ENCODE measurements at regions not wholly inside any gene's neighbourhood (a gene's known extent, or its start where the extent isn't known, plus 50 kb on each side); places are given as distances from the start of the nearest gene placed in this dataset.

GRCh38 chr17:15031975-15032374, 233.2 kb downstream of the PMP22 start:
- ATAC-seq (ENCODE audit: low read depth) (no peak), DNase-seq (ENCODE audit: low spot score) (no peak)
- Histone ChIP-seq H3K9me3 (ENCODE audit: severe bottlenecking) (no peaks in the 10 kb centered on the region), H3K4me3 (ENCODE audit: severe bottlenecking) (no peak overlapping the region), H3K27me3 (ENCODE audit: insufficient read depth, poor library complexity, severe bottlenecking) (no peaks in the 10 kb centered on the region), H3K4me1 (ENCODE audit: insufficient read depth, poor library complexity, severe bottlenecking) (no peaks in the 10 kb centered on the region), H3K27ac (ENCODE audit: poor library complexity, severe bottlenecking) (no peak overlapping the region), H3K36me3 (ENCODE audit: low read depth) (no peaks in the 10 kb centered on the region)
- TF ChIP-seq CTCF (IDR thresholded peaks at IDR 0.05; ENCODE audit: poor library complexity, severe bottlenecking), result no peak

- Histone ChIP-seq H3K4me3 (ENCODE audit: severe bottlenecking) (no peak overlapping the region), H3K27me3 (ENCODE audit: insufficient read depth, poor library complexity, severe bottlenecking) (no peaks in the 10 kb centered on the region), H3K9me3 (ENCODE audit: severe bottlenecking) (no peaks in the 10 kb centered on the region), H3K4me1 (ENCODE audit: insufficient read depth, poor library complexity, severe bottlenecking) (no peaks in the 10 kb centered on the region), H3K36me3 (ENCODE audit: low read depth) (no peaks in the 10 kb centered on the region), H3K27ac (ENCODE audit: poor library complexity, severe bottlenecking) (no peak overlapping the region)
- ATAC-seq (ENCODE audit: low read depth) (no peak), DNase-seq (ENCODE audit: low spot score) (no peak)
- TF ChIP-seq CTCF (IDR thresholded peaks at IDR 0.05; ENCODE audit: poor library complexity, severe bottlenecking), result no peak
Observed at GRCh38 chr17:15029469-15029868, 235.7 kb downstream of the PMP22 start.

- DNase-seq (ENCODE audit: low spot score), result no peak
- no peak for ATAC-seq (ENCODE audit: low read depth)
- Histone ChIP-seq H3K27ac (ENCODE audit: poor library complexity, severe bottlenecking) (no peak overlapping the region), H3K27me3 (ENCODE audit: insufficient read depth, poor library complexity, severe bottlenecking) (no peaks in the 10 kb centered on the region), H3K4me3 (ENCODE audit: severe bottlenecking) (no peak overlapping the region), H3K36me3 (ENCODE audit: low read depth) (no peaks in the 10 kb centered on the region), H3K9me3 (ENCODE audit: severe bottlenecking) (no peaks in the 10 kb centered on the region), H3K4me1 (ENCODE audit: insufficient read depth, poor library complexity, severe bottlenecking) (no peaks in the 10 kb centered on the region)
- TF ChIP-seq CTCF (IDR thresholded peaks at IDR 0.05; ENCODE audit: poor library complexity, severe bottlenecking), result no peak
Observed at GRCh38 chr17:15027853-15028252, 237.3 kb downstream of the PMP22 start.

- Histone ChIP-seq H3K9me3 (ENCODE audit: severe bottlenecking) (no peaks in the 10 kb centered on the region), H3K4me1 (ENCODE audit: insufficient read depth, poor library complexity, severe bottlenecking) (no peaks in the 10 kb centered on the region), H3K4me3 (ENCODE audit: severe bottlenecking) (no peak overlapping the region), H3K27me3 (ENCODE audit: insufficient read depth, poor library complexity, severe bottlenecking) (no peaks in the 10 kb centered on the region), H3K36me3 (ENCODE audit: low read depth) (no peaks in the 10 kb centered on the region), H3K27ac (ENCODE audit: poor library complexity, severe bottlenecking) (no peak overlapping the region)
- ATAC-seq (ENCODE audit: low read depth) (no peak), DNase-seq (ENCODE audit: low spot score) (no peak)
- no peak for TF ChIP-seq CTCF (IDR thresholded peaks at IDR 0.05; ENCODE audit: poor library complexity, severe bottlenecking)
Observed at GRCh38 chr17:15026088-15026487, 239.0 kb downstream of the PMP22 start.

GRCh38 chr17:15023589-15024336, 241.4 kb downstream of the PMP22 start:
- Histone ChIP-seq H3K4me1 (ENCODE audit: insufficient read depth, poor library complexity, severe bottlenecking) (no peaks in the 10 kb centered on the region), H3K27ac (ENCODE audit: poor library complexity, severe bottlenecking) (no peak overlapping the region), H3K4me3 (ENCODE audit: severe bottlenecking) (no peak overlapping the region), H3K9me3 (ENCODE audit: severe bottlenecking) (no peaks in the 10 kb centered on the region), H3K36me3 (ENCODE audit: low read depth) (no peaks in the 10 kb centered on the region), H3K27me3 (ENCODE audit: insufficient read depth, poor library complexity, severe bottlenecking) (no peaks in the 10 kb centered on the region)
- ATAC-seq (ENCODE audit: low read depth) (no peak), DNase-seq (ENCODE audit: low spot score) (no peak)
- no peak for TF ChIP-seq CTCF (IDR thresholded peaks at IDR 0.05; ENCODE audit: poor library complexity, severe bottlenecking)

All from RWPE2 (cell line).